ENCODE measurements at regions not wholly inside any gene's neighbourhood (a gene's known extent, or its start where the extent isn't known, plus 50 kb on each side); places are given as distances from the start of the nearest gene placed in this dataset.
"Not testable (repeated sequence)": the region's sequence is repeated elsewhere in the genome, so short reads cannot be mapped to it uniquely, and the experiment has no call there.

- no peak for DNase-seq
Observed at GRCh38 chr17:63185420-63185819, 219.4 kb downstream of the TANC2 start.

- no peak for DNase-seq
Observed at GRCh38 chr17:63189082-63189481, 223.0 kb downstream of the TANC2 start.

DNA sequence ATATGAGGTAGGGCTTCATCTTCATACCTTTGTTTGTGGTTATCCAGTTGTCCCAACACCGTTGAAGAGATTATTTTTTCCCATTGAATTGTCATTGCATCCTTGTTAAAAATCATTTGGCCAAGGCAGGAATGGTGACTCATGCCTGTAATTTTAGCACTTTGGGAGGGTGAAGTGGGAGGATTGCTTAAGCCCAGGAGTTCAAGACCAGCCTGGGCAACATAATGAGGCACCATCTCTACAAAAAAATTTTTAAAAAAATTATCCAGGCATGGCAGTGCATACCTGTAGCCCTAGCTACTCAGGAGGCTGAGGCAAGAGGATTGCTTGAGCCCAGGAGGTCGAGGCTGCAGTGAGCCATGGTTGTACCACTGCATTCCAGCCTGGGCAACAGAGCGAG lies 223.9 kb downstream of the TANC2 start:
- no peak for DNase-seq

- no peak for DNase-seq
Observed at GRCh38 chr17:63190821-63191370, 224.9 kb downstream of the TANC2 start.

DNA sequence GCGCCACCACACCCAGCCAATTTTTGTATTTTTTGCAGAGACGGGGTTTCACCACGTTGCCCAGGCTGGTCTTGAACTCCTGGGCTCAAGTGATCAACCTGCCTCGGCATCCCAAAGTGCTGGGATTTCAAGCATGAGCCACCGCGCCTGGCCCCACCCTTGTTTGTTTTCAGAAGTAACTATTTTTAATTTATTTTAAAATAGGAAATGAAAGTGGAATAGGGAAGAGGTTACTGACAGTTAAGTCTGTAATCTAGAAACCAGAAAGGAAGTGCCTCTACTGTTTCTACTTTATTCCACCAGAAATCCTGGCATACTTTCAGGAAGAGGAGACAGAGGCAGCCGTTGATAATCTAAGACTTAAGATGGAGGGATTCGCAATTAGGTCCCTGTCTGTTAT lies 225.6 kb downstream of the TANC2 start:
- DNase-seq = peak; percentile 58

DNA sequence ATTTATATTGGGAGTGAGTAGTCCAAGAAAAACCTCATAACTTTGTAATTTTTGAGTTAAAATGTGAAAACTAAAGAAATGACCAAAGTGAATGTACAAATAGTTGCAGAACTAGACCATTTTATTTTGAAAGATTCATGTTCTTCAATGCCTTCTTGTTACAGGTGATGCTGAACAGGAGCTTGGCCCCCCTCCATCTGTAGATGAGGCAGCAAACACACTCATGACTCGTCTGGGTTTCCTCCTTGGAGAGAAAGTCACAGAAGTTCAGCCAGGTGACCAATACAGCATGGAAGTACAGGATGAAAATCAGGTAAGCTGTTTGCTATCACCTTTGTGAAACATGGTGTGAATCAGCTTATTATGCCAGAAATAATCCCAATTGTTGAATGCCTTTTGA lies 227.8 kb downstream of the TANC2 start:
- no peak for DNase-seq

DNA sequence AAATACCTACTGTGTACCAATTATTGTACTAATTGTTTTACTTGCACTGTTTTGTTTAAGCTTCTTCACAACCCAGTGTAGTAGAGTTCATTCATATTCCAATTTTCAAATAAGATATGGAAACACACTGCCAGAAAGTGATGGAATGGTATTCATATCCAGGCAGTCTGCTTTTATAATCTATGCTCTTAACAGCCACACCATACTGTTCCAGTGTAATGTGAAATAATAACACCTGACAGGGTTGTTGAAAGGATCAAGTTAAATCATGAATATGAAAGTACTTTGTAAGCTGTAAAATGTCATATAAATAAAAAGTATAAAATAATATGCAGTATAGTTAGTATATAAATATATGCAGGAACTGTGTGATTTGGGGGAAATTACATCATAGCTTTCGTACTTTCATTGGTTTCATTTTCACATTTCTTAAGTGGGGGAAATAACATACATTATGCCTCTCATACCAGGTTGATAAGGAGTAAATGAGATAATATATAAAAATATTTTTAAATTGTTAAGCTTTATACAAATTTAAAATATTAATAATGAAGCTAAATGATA lies 230.8 kb downstream of the TANC2 start:
- DNase-seq = no peak

GRCh38 chr17:63203652-63204051 lies 237.6 kb downstream of the TANC2 start:
- no peak for DNase-seq

- no peak for DNase-seq
Observed at GRCh38 chr17:63221939-63222338, 224.2 kb downstream of the CYB561 start.

GRCh38 chr17:63222655-63223054 lies 223.5 kb downstream of the CYB561 start:
- no peak for DNase-seq

GRCh38 chr17:63223212-63223911 lies 222.7 kb downstream of the CYB561 start:
- no peak for DNase-seq

DNA sequence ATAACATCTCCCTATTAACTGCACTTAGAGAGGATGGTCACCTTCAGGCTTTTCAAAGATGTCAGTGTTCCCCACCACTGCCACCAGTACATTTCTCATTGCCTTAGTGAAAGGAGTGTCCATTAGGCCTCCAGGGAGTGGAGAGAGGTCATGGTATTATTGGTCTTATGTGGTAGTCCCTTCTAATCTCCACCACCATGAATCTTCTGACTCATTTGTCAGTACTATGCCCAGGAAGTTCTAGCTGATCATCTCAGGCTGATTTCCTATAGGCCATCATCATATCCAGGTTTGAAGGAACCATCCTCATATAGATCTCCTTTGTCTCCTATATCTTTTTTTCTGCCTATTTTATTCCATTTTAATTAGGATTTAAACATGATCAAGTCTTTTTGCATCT lies 221.5 kb downstream of the CYB561 start:
- DNase-seq = no peak

DNA sequence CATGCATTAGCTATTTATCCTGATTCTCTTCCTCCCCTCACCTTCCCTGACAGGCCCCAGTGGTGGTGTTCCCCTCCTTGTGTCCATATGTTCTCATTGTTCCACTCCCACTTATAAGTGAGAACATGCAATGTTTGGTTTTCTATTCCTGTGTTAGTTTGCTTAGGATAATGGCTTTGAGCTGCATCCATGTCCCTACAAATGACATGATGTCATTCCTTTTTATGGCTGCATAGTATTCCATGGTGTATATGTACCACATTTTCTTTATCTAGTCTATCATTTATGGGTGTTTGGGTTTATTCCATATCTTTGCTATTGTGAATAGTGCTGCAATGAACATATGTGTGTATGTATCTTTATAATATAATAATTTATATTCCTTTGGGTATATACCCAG lies 219.4 kb downstream of the CYB561 start:
- DNase-seq = not testable (repeated sequence)

GRCh38 chr17:63231015-63231620 lies 215.0 kb downstream of the CYB561 start:
- not testable (repeated sequence) for DNase-seq

DNA sequence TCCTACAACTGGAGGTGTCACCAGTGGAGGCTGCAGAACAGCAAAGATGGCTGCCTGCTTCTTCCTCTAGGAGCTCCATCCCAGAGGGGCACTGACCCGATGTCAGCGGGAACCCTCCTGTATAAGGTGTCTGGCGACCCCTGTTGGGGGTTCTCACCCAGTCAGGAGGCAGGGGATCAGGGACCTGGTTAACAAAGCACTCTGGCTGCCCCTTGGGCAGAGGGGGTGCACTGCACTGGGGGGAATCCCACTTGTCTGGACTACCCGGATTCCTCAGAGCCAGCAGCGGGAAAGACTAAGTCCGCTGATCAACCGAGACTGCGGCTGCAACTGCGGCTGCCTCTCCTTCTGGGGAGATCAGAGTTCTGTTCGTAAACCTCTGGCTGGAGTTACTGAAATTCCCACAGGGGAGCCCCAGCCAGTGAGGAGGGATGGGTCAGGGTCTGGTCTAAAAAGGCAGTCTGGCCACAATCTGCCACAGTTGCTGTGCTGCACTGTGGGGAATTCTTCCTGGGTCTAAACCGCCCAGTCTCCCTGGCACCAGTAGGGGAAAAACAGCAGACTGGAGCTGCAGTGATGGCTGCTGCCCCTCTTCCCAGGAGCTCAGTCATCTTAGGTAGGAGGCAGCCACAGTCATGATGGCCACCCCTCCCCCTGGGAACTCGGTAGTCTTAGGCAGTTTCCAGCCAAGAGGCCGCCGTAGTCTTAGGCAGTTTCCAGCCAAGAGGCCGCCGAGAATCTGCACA lies 213.4 kb downstream of the CYB561 start:
- no peak for DNase-seq

- DNase-seq = no peak
Observed at GRCh38 chr17:63240106-63240505, 206.0 kb downstream of the CYB561 start.

DNA sequence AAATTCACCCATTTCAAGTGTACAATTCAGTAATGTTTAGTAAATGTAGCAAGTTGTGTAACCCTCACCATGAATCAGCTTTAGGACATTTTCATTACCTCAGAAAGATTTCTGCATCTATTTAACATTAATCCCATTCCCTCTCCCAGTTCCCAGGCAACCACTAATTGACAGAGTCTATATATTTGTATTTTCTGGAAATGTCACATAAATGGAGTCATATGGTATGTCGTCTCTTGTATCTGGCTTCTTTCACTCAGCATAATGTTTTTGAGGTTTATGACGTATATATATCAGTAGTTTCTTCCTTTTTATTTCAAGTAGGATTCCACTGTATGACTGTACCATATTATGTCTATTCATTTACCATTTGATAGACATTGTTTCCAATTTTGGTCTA lies 199.8 kb downstream of the CYB561 start:
- no peak for DNase-seq

DNA sequence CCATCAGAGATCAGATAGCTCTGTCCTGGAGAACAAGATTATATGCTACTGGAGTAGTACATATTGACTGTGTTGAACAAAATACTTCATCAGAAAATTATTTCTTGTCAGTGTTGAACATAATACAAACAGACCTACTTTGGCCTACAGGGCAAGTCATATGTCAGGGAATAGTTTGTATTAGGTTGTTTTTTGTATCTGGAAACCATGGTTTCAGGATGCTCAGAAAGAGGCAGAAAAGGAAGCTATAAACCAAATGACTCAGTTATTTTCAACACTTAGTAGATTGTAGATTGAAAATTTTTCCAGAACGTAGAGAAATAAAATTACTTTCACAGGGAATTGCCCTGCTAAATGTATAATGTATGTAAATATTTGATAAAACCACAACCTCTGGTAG lies 198.4 kb downstream of the CYB561 start:
- DNase-seq = no peak

- DNase-seq = no peak
Observed at GRCh38 chr17:63249256-63250004, 196.7 kb downstream of the CYB561 start.

- DNase-seq = no peak
Observed at GRCh38 chr17:63250830-63251229, 195.3 kb downstream of the CYB561 start.

- DNase-seq = no peak
Observed at GRCh38 chr17:63258785-63259184, 187.3 kb downstream of the CYB561 start.

DNA sequence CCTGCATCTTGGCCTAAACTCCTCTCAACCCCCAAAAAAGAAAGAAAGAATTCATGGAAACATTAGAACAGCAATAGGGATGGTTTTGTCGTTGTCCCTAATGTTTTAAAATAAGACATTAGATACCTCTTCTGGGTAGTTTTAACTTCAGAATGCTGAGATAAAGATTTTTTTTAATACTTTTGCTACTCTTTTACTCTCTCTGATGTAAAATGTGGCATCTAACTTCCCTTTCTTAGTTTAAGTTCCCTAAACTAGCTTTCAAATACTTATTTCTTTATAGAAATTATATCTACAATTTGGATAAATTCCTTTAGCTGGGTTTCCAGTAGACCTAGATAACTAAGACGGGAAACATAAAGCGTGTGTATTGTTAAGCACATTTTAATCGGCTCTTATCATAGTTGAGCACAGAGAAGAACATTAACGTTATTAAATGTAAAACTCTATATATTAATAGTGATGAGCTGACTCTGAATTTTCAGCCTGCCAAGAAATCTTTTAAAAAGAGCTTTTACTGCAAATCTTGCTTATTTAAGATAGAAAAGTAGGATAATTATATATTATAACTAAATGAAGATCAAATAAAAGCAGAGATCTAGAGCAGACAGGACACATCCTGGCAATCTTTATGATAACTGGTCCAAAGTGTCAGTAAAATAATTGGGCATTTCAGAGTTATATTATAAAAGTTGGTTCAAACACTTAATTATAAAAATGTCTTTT lies 183.2 kb downstream of the CYB561 start:
- no peak for DNase-seq
